ENCODE measurements at regions not wholly inside any gene's neighbourhood (a gene's known extent, or its start where the extent isn't known, plus 50 kb on each side); places are given as distances from the start of the nearest gene placed in this dataset.

DNA sequence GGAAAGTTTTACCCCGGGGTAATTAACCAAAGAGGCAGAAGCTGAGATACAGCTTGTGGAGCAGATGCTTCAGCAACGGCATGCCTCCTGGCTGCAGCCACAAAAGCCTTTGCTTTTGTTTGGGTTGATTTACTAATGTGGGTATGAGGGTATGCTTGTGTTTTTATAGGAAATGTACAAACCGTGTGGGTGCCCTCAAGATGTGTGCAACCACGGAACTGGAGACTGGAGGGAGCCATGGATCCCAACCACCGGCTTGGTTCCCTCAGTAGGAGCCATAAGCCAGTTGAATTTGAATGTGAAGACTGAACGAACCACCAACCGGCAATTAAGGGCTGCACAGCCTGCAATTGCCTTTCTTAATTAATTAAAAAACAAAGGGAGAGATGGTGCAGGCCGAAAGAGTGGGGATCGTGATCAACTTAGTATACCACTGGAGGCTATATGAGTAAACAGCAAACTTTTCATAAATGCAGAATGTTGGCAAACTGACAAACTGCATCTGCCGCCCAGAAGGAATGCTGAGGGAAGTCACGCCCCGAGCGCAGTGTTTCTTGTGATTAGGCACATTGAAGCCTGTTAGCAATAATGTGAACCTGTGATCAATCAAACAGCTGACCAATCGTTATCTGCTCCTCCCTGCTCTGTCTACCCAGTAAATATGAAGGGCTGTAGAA is 104.1 kb downstream of the DISP1 start:
- ATAC-seq: no peak
- Histone ChIP-seq H3K4me3 (replicated peaks in 1 of 2; ENCODE audit: low read depth in 1 of 2, low read length in 2 of 2) (no peak overlapping the region), H3K36me3 (ENCODE audit: control insufficient read depth in 1 of 2, insufficient read depth in 2 of 2, low read length in 2 of 2) (no peaks in the 10 kb centered on the region), H3K27ac (ENCODE audit: low read depth, low read length) (no peak overlapping the region), H3K4me2 (ENCODE audit: low read length) (no peak overlapping the region), H3K9ac (ENCODE audit: low read length) (no peak overlapping the region), H3K9me3 (ENCODE audit: control insufficient read depth in 1 of 2, insufficient read depth in 1 of 2, low read depth in 1 of 2, low read length in 2 of 2) (no peaks in the 10 kb centered on the region), H3K27me3 (ENCODE audit: insufficient read depth, low read length) (no peaks in the 10 kb centered on the region), H2AFZ (ENCODE audit: low read depth, low read length, poor library complexity, severe bottlenecking) (no peak overlapping the region), H3K4me1 (ENCODE audit: control insufficient read depth in 1 of 2, insufficient read depth in 2 of 2, low read length in 2 of 2) (no peaks in the 10 kb centered on the region), H3K79me2 (ENCODE audit: insufficient read depth, low read length) (no peaks in the 10 kb centered on the region), H4K20me1 (ENCODE audit: insufficient read depth) (no peaks in the 10 kb centered on the region), H3K9me2 (ENCODE audit: insufficient read depth) (no peaks in the 10 kb centered on the region)
- RAD21 ChIA-PET (ENCODE audit: low non-redundant PET in 1 of 2, low total read pairs in 2 of 2, uncharacterized antibody in 2 of 2, unreplicated experiment in 2 of 2): no interaction called here
- DNase-seq (ENCODE audit: low read depth, low spot score): no peak
- CTCF ChIA-PET: no interaction called here
- POLR2A ChIA-PET: no interaction called here
- BruUV-seq (replicated peaks): no TSS peak
- TF ChIP-seq EZH2 (IDR thresholded peaks at IDR 0.05) (no peak), ZNF274 (IDR thresholded peaks at IDR 0.05; ENCODE audit: low read depth, low read length) (no peak), SP1 (IDR thresholded peaks at IDR 0.05; ENCODE audit: low read depth) (no peak), CEBPB (IDR thresholded peaks at IDR 0.05; ENCODE audit: low read depth) (no peak), JUND (IDR thresholded peaks at IDR 0.05) (no peak), RAD21 (IDR thresholded peaks at IDR 0.05; ENCODE audit: low read depth) (no peak), EZH2phosphoT487 (IDR thresholded peaks at IDR 0.05; ENCODE audit: borderline replicate concordance) (no peak), SRF (IDR thresholded peaks at IDR 0.05; ENCODE audit: low read depth) (no peak), EGR1 (IDR thresholded peaks at IDR 0.05; ENCODE audit: low read depth) (no peak), ZFX (IDR thresholded peaks at IDR 0.05) (no peak), YY1 (IDR thresholded peaks at IDR 0.05; ENCODE audit: extremely low read depth, insufficient replicate concordance, low read depth, low read length) (no peak), TCF7L2 (IDR thresholded peaks at IDR 0.05; ENCODE audit: borderline replicate concordance, extremely low read depth, insufficient read depth, insufficient read length) (no peak), SIN3A (IDR thresholded peaks at IDR 0.05; ENCODE audit: low read depth) (no peak), FOSL1 (IDR thresholded peaks at IDR 0.05; ENCODE audit: low read depth) (no peak)
- TF ChIP-seq, protein P1, sequence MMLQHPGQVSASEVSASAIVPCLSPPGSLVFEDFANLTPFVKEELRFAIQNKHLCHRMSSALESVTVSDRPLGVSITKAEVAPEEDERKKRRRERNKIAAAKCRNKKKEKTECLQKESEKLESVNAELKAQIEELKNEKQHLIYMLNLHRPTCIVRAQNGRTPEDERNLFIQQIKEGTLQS (IDR thresholded peaks at IDR 0.05): no peak
- TF ChIP-seq, protein P2, sequence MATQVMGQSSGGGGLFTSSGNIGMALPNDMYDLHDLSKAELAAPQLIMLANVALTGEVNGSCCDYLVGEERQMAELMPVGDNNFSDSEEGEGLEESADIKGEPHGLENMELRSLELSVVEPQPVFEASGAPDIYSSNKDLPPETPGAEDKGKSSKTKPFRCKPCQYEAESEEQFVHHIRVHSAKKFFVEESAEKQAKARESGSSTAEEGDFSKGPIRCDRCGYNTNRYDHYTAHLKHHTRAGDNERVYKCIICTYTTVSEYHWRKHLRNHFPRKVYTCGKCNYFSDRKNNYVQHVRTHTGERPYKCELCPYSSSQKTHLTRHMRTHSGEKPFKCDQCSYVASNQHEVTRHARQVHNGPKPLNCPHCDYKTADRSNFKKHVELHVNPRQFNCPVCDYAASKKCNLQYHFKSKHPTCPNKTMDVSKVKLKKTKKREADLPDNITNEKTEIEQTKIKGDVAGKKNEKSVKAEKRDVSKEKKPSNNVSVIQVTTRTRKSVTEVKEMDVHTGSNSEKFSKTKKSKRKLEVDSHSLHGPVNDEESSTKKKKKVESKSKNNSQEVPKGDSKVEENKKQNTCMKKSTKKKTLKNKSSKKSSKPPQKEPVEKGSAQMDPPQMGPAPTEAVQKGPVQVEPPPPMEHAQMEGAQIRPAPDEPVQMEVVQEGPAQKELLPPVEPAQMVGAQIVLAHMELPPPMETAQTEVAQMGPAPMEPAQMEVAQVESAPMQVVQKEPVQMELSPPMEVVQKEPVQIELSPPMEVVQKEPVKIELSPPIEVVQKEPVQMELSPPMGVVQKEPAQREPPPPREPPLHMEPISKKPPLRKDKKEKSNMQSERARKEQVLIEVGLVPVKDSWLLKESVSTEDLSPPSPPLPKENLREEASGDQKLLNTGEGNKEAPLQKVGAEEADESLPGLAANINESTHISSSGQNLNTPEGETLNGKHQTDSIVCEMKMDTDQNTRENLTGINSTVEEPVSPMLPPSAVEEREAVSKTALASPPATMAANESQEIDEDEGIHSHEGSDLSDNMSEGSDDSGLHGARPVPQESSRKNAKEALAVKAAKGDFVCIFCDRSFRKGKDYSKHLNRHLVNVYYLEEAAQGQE (IDR thresholded peaks at IDR 0.05; ENCODE audit: low read depth): no peak
- TF ChIP-seq, protein P3, sequence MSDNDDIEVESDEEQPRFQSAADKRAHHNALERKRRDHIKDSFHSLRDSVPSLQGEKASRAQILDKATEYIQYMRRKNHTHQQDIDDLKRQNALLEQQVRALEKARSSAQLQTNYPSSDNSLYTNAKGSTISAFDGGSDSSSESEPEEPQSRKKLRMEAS (IDR thresholded peaks at IDR 0.05): no peak
- intact Hi-C loops (cut with micrococcal nuclease): no loop called here
